ENCODE measurements at regions not wholly inside any gene's neighbourhood (a gene's known extent, or its start where the extent isn't known, plus 50 kb on each side); places are given as distances from the start of the nearest gene placed in this dataset.

DNA sequence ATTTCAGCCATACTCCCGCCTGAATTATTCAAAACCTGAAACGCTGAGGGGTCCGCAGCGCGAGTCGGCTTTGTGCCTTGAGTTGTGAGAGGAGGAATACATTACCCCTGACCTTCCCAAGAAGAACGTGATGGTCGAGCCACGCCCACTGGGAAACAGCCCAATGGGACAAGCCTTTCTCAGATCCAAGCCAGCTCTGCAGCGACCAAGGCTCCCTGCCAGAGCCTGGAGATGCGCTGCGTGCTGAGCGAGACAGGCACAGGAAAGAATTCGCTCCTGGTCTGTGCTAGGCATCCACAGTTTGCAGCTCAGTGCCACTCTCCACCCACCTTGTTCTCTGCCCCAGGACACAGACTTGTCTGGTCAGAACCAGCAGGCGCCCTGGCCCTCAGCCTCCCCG is 74.1 kb upstream of the GLI2 start:
- no peak for TF ChIP-seq POLR2AphosphoS5 (IDR thresholded peaks at IDR 0.05; ENCODE audit: low read depth)
- no peak for TF ChIP-seq CTCF (conservative IDR thresholded peaks at IDR 0.05; ENCODE audit: low read depth in 2 of 2)
- TF ChIP-seq EZH2phosphoT487 (IDR thresholded peaks at IDR 0.05; ENCODE audit: unreplicated experiment): no peak
